ENCODE measurements at regions not wholly inside any gene's neighbourhood (a gene's known extent, or its start where the extent isn't known, plus 50 kb on each side); places are given as distances from the start of the nearest gene placed in this dataset.

DNA sequence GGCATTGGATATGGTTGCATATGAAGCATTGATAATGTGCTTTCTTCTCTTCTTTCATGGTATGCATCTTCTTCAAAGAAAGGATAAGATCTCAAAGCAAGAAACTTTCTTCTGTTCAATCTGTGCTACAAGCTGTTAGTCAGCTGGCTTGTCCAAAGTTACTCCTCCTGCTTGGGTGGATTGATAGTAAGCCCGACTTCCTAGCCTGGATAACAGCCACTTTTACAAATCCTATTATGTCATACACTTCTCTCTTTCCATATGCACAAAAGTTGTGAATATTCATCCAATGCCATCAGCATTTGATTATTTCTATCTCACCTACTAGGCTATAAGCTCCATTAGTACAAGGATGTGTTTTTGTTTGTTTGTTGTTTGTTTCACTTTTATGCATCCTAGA lies 891.0 kb upstream of the SORCS1 start:
- TF ChIP-seq, protein P1, sequence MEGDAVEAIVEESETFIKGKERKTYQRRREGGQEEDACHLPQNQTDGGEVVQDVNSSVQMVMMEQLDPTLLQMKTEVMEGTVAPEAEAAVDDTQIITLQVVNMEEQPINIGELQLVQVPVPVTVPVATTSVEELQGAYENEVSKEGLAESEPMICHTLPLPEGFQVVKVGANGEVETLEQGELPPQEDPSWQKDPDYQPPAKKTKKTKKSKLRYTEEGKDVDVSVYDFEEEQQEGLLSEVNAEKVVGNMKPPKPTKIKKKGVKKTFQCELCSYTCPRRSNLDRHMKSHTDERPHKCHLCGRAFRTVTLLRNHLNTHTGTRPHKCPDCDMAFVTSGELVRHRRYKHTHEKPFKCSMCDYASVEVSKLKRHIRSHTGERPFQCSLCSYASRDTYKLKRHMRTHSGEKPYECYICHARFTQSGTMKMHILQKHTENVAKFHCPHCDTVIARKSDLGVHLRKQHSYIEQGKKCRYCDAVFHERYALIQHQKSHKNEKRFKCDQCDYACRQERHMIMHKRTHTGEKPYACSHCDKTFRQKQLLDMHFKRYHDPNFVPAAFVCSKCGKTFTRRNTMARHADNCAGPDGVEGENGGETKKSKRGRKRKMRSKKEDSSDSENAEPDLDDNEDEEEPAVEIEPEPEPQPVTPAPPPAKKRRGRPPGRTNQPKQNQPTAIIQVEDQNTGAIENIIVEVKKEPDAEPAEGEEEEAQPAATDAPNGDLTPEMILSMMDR (IDR thresholded peaks at IDR 0.05), result no peak
- TF ChIP-seq SP1 (CRISPR knock-in tag; conservative IDR thresholded peaks at IDR 0.05), result no peak
- TF ChIP-seq, protein P2, sequence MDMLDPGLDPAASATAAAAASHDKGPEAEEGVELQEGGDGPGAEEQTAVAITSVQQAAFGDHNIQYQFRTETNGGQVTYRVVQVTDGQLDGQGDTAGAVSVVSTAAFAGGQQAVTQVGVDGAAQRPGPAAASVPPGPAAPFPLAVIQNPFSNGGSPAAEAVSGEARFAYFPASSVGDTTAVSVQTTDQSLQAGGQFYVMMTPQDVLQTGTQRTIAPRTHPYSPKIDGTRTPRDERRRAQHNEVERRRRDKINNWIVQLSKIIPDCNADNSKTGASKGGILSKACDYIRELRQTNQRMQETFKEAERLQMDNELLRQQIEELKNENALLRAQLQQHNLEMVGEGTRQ (CRISPR knock-in tag; IDR thresholded peaks at IDR 0.05), result no peak

All from WTC11 (cell line).